GM12878 (cell line): ENCODE measurements at regions not wholly inside any gene's neighbourhood (a gene's known extent, or its start where the extent isn't known, plus 50 kb on each side); places are given as distances from the start of the nearest gene placed in this dataset.

Experiments used
- ATAC-seq: fragments of 200-7000 bp; cut with Tn5 transposase; 3 replicates; pipeline ENCODE4 v1.9.1; 2020; ENCODE audit warnings: mild to moderate bottlenecking, moderate library complexity
- BruUV-seq: library from RNA; stranded (reverse); fragments of 400-500 nt; replicated peaks from 2 replicates; lab custom pipeline; 2021; lab: Mats Ljungman, UMichigan
- CTCF ChIA-PET: fragments of 300-600 bp; sonication (Branson Sonifier 250); formaldehyde crosslinking; extraction: SDS; loops from one replicate; lab custom pipeline; 2021; ENCODE audit warnings: inconsistent platforms; lab: Yijun Ruan, JAX
- POLR2A ChIA-PET: fragments of 350-600 bp; formaldehyde crosslinking; extraction: SDS; loops from one replicate; lab custom pipeline; 2021; ENCODE audit warnings: inconsistent platforms; lab: Charles Lee
- RAD21 ChIA-PET: fragments of 300-600 bp; sonication (Branson Sonifier 250); formaldehyde crosslinking; loops from one replicate; lab custom pipeline; 2023; ENCODE audit warnings: antibody characterized with exemption; ENCODE audit not compliant: unreplicated experiment; lab: Charles Lee
- SMC1A ChIA-PET: fragments of 300-600 bp; sonication (Branson Sonifier 250); formaldehyde crosslinking; loops from one replicate; lab custom pipeline; 2023; ENCODE audit not compliant: unreplicated experiment, uncharacterized antibody; lab: Charles Lee
- DNase-seq: peaks from one replicate; pipeline ENCODE4 v3.0.0-alpha.2; 2011; ENCODE audit warnings: low read depth, low spot score
- FAIRE-seq: peaks from 3 replicates; lab custom pipeline; 2011; peaks lifted over from hg19 to GRCh38; lab: Jason Lieb, UNC
- H2AFZ ChIP-seq: 2 replicates; pipeline ENCODE4 v1.6.0; 2011; ENCODE audit warnings: low read depth, low read length, control low read depth; ENCODE audit not compliant: control insufficient read depth
- H3K27ac ChIP-seq: 2 replicates; pipeline ENCODE4 v1.5.1; 2011; ENCODE audit warnings: control low read depth; ENCODE audit not compliant: control insufficient read depth, insufficient read depth
- H3K27me3 ChIP-seq, 2 experiments: replicated peaks in 1 of 2; 2 replicates each; pipeline versions ENCODE4 v1.6.0 to v1.6.1; 2011; ENCODE audit warnings: low read length in 1 of 2; ENCODE audit not compliant: control insufficient read depth in 2 of 2, insufficient read depth in 2 of 2
- H3K36me3 ChIP-seq, 2 experiments: 2 replicates each; pipeline ENCODE4 v1.5.1; 2011; ENCODE audit warnings: low read length in 1 of 2; ENCODE audit not compliant: control insufficient read depth in 2 of 2, insufficient read depth in 2 of 2
- H3K4me1 ChIP-seq: 2 replicates; pipeline ENCODE4 v1.6.1; 2011; ENCODE audit warnings: mild to moderate bottlenecking, low read length, moderate library complexity, mixed read lengths; ENCODE audit not compliant: control insufficient read depth, insufficient read depth
- H3K4me2 ChIP-seq: 2 replicates; pipeline ENCODE4 v1.6.0; 2011; ENCODE audit warnings: control low read depth; ENCODE audit not compliant: control insufficient read depth, insufficient read depth
- H3K4me3 ChIP-seq: fragments of 200-600 bp; sonication (generic); 2 replicates; pipeline ENCODE4 v1.5.1; 2016
- H3K79me2 ChIP-seq: 2 replicates; pipeline ENCODE4 v1.6.0; 2011; ENCODE audit warnings: low read length; ENCODE audit not compliant: control insufficient read depth, insufficient read depth
- H3K9ac ChIP-seq: 2 replicates; pipeline ENCODE4 v1.8.0; 2011; ENCODE audit warnings: low read length, control low read depth, mixed read lengths; ENCODE audit not compliant: control insufficient read depth, insufficient read depth
- H3K9me3 ChIP-seq: replicated peaks from 3 replicates; pipeline ENCODE4 v1.5.1; 2011; ENCODE audit warnings: mild to moderate bottlenecking, low read length; ENCODE audit not compliant: control insufficient read depth, insufficient read depth
- H4K20me1 ChIP-seq: 2 replicates; pipeline ENCODE4 v1.6.0; 2011; ENCODE audit not compliant: control insufficient read depth, insufficient read depth
- ATF2 ChIP-seq: IDR thresholded peaks from 2 replicates; pipeline ENCODE4 v1.6.1; 2012; ENCODE audit warnings: low read length, inconsistent platforms
- CBX3 ChIP-seq: fragments of 200-600 bp; sonication (generic); IDR thresholded peaks from 2 replicates; pipeline ENCODE4 v1.6.1; 2016; ENCODE audit warnings: low read depth, borderline replicate concordance
- HDAC6 ChIP-seq: fragments of 200-600 bp; sonication (generic); IDR thresholded peaks from one replicate; pipeline ENCODE4 v1.8.0; 2017; ENCODE audit warnings: antibody characterized with exemption; ENCODE audit not compliant: unreplicated experiment
- MLLT1 ChIP-seq: fragments of 450-650 bp; IDR thresholded peaks from 2 replicates; pipeline ENCODE4 v1.6.1; 2016; ENCODE audit warnings: mild to moderate bottlenecking
- NFXL1 ChIP-seq: fragments of 450-650 bp; IDR thresholded peaks from 2 replicates; pipeline ENCODE4 v1.6.1; 2017; ENCODE audit warnings: antibody characterized with exemption, mild to moderate bottlenecking, borderline replicate concordance
- POLR2AphosphoS5 ChIP-seq: IDR thresholded peaks from 2 replicates; pipeline ENCODE4 v1.6.1; 2011; ENCODE audit warnings: mild to moderate bottlenecking, low read length, inconsistent platforms
- ZNF687 ChIP-seq: fragments of 450-650 bp; IDR thresholded peaks from 2 replicates; pipeline ENCODE4 v1.6.1; 2017; ENCODE audit warnings: mild to moderate bottlenecking, moderate library complexity
- WGBS: methylation state at CpG from one replicate; pipeline ENCODE4 v1.1.6; 2016; ENCODE audit warnings: low lambda C conversion rate; ENCODE audit not compliant: insufficient replicate concordance, insufficient coverage; ENCODE audit errors: missing lambda C conversion rate; 5-methylcytosine and 5-hydroxymethylcytosine counted together
- in situ Hi-C: fragments of 300-500 bp; cut with MboI; formaldehyde crosslinking; loops from 9 replicates; pipeline ENCODE4 v1.14.3; 2018; ENCODE audit warnings: mixed read lengths
- intact Hi-C: fragments of 100-400 bp; cut with micrococcal nuclease; formaldehyde crosslinking; loops from one replicate; pipeline ENCODE4 v1.14.2; 2022; ENCODE audit not compliant: unreplicated experiment

GRCh38 chr2:7728388-7728787 is 811.2 kb downstream of the RNF144A start:
- in situ Hi-C loops: no loop called here
- no peak overlapping the region for H3K9ac ChIP-seq
- FAIRE-seq (no peak), ATAC-seq (no peak), DNase-seq (no peak)
- BruUV-seq: no TSS peak
- CTCF ChIA-PET: interaction anchor here (5.8 kb wide), 1 partner anchor 300 kb away, joined by 30 read pairs; no protein-coding TSS in a partner anchor
- no peak overlapping the region for H2AFZ ChIP-seq
- RAD21 ChIA-PET: interaction anchor here (1.4 to 5.6 kb wide), 4 partner anchors 12 to 97 kb away, joined by 3 to 31 read pairs (median 4); no protein-coding TSS in a partner anchor
- H3K79me2 ChIP-seq: no peaks in the 10 kb centered on the region
- TF ChIP-seq MLLT1: peak; percentile 71; the same call in 1 of the 2 replicates
- TF ChIP-seq POLR2AphosphoS5: no peak
- TF ChIP-seq NFXL1: no peak
- 0 out of 2 replicates have a peak, but pooled peaks have one; percentile 37 for TF ChIP-seq ZNF687
- no peak for TF ChIP-seq HDAC6
- no peak for TF ChIP-seq ATF2
- no peak for TF ChIP-seq CBX3
- H3K4me3 ChIP-seq: no peak overlapping the region
- no peaks in the 10 kb centered on the region; a peak in 1 of 4 replicates for H3K27me3 ChIP-seq
- no peak overlapping the region for H3K4me2 ChIP-seq
- POLR2A ChIA-PET: interaction anchor here (1.1 kb wide), 1 partner anchor 954 kb away, joined by 3 read pairs; the partner anchor contains the start of gene ID2
- no peaks in the 10 kb centered on the region for H3K4me1 ChIP-seq
- H3K27ac ChIP-seq: no peak overlapping the region
- SMC1A ChIA-PET: interaction anchor here (0.6 to 11.5 kb wide), 11 partner anchors 12 to 573 kb away, joined by 3 to 94 read pairs (median 4); no protein-coding TSS in a partner anchor
- intact Hi-C loops: loop anchor here (5.0 to 10.0 kb wide), 7 partner anchors 99 to 956 kb away; partner anchors contain the start of gene ID2
- 72% methylated on average over 8 of the region's 8 CpGs for WGBS
- H3K36me3 ChIP-seq: no peaks in the 10 kb centered on the region
- H3K9me3 ChIP-seq: no peaks in the 10 kb centered on the region; the same call in 2 of the 3 replicates
- no peaks in the 10 kb centered on the region for H4K20me1 ChIP-seq
